ENCODE measurements at regions not wholly inside any gene's neighbourhood (a gene's known extent, or its start where the extent isn't known, plus 50 kb on each side); places are given as distances from the start of the nearest gene placed in this dataset.

- TF ChIP-seq CTCF (IDR thresholded peaks at IDR 0.05) (no peak), POLR2AphosphoS5 (IDR thresholded peaks at IDR 0.05) (no peak), POLR2A (IDR thresholded peaks at IDR 0.05) (no peak)
Observed at GRCh38 chr5:8845296-8845695, 700.6 kb downstream of the SEMA5A start.
